Mammary epithelial cell (primary cell): ENCODE measurements at regions not wholly inside any gene's neighbourhood (a gene's known extent, or its start where the extent isn't known, plus 50 kb on each side); places are given as distances from the start of the nearest gene placed in this dataset.

Experiments used
- CTCF ChIP-seq, 2 donors: IDR thresholded peaks in 1 of 2; conservative IDR thresholded peaks in 1 of 2; 2 replicates each; pipeline ENCODE4 v1.5.1; 2011 to 2012; ENCODE audit warnings: inconsistent platforms in 2 of 2, low read length in 2 of 2, mild to moderate bottlenecking in 2 of 2, control low read depth in 1 of 2, low read depth in 1 of 2; ENCODE audit not compliant: insufficient read depth in 1 of 2; ENCODE audit errors: extremely low read depth in 1 of 2
- EZH2 ChIP-seq: IDR thresholded peaks from 2 replicates; pipeline ENCODE4 v1.6.1; 2012; ENCODE audit warnings: low read length, inconsistent platforms, borderline replicate concordance

- no peak for TF ChIP-seq EZH2
- no peak for TF ChIP-seq CTCF (conservative IDR thresholded peaks at IDR 0.05 in 1 of 2, IDR thresholded peaks at IDR 0.05 in 1 of 2; ENCODE audit: extremely low read depth in 1 of 2, insufficient read depth in 1 of 2, low read depth in 1 of 2, low read length in 2 of 2)
Measured at GRCh38 chr11:25535467-25536272, 796.3 kb upstream of the ANO3 start.
